ENCODE measurements at regions not wholly inside any gene's neighbourhood (a gene's known extent, or its start where the extent isn't known, plus 50 kb on each side); places are given as distances from the start of the nearest gene placed in this dataset.
"Not testable (repeated sequence)": the region's sequence is repeated elsewhere in the genome, so short reads cannot be mapped to it uniquely, and the experiment has no call there.

DNA sequence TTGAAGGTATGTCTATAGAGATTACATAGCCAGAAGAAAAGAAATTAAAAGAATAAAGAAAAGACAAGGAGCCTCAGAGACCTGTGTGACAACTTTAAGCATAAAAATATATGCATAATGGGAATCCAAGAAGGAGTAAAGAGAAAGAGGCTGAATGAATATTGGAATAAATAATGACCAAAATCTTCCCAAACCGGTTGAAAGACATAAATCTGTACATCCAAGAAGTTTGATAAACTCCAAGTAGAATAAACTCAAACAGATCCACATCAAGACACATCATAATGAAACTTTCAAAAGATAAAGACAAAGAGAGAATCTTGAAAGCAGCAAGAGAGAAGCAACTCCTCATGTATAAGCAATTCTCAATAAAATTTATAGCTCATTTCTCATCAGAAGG, 132.4 kb upstream of the ZNF516 start:
- no peak for DNase-seq

- no peak for DNase-seq
Measured at GRCh38 chr18:76626991-76627390, 131.9 kb upstream of the ZNF516 start.

GRCh38 chr18:76622651-76623050, 127.6 kb upstream of the ZNF516 start:
- DNase-seq = no peak

DNA sequence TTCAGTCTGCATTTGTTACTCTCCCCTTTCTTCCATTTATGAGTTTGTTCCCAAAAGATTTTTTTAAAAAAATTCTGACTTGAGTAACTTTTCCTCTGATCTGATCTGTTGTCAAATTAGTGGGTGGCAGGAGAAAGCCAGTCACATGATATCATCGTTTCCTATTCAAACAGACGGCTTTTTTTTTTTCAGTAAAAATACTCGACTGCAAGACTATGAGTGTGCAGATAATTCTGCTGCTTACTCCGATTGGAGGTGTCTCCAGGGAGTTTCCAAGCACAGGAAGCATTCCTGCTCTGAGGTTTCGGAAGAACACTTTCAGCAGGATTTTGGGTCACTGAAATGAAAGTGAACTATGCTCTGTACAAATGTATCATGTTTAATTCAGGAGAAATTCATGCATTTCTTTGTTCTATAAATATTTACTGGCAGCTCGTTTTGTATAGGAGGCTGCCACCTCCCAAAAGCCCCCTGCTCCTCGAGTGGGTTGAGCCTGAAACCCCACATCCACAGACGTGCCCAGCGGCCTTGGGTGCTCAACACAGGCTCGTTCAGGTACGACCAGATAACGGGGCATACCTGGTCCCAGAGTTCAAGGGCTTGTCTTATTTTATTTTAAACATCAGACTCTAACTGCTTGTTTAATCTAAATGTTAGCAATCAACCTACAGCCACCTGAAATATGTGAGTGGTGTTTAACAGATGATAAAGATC, 126.9 kb upstream of the ZNF516 start:
- DNase-seq = no peak

- DNase-seq = no peak
Measured at GRCh38 chr18:76621226-76621625, 126.2 kb upstream of the ZNF516 start.

DNA sequence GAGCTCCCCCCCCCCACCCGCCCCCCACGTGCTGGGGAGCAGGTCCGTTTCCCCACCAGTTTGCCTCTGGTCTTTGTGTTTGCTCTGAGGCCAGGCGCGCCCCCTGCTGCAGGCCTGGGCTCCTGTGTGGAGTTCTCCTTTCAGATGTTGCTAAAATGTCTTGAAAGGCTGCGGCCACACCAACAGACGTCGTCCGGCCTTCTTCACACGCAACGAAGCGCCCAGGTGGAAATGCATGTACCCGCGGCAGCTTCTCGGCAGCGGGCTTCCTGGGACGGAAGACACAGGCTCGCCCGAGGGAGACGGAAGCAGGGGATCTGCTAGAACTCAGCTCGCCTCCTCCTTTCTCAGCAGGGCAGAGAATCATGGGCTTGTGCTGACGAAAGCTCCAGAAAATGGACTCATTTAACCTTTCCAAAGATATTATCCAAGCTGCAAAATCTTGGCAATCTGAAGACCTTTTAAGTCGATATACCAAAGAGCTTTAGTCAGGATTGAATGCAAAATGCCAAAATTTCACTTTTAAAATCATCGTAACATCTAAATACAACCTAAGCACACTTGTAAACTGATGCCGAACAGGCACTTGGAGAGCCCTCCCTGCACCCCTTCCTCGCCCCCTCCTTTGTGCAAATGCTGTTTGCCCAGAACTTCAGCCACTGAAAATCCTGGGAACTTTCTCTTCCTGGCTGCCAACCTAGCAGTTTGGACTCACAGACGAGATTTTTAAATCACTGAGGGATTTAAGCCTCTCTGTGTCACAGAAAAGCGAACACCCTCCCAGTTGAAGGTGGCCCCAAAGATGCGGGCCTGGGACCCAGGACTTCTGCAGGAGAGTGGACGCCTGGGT, 125.5 kb upstream of the ZNF516 start:
- peak; percentile 42 for DNase-seq

- DNase-seq = no peak
Measured at GRCh38 chr18:76619621-76620315, 124.7 kb upstream of the ZNF516 start.

- no peak for DNase-seq
Measured at GRCh38 chr18:76619261-76619620, 124.2 kb upstream of the ZNF516 start.

- no peak for DNase-seq
Measured at GRCh38 chr18:76618721-76619120, 123.7 kb upstream of the ZNF516 start.

- DNase-seq = no peak
Measured at GRCh38 chr18:76616373-76616772, 121.3 kb upstream of the ZNF516 start.

DNA sequence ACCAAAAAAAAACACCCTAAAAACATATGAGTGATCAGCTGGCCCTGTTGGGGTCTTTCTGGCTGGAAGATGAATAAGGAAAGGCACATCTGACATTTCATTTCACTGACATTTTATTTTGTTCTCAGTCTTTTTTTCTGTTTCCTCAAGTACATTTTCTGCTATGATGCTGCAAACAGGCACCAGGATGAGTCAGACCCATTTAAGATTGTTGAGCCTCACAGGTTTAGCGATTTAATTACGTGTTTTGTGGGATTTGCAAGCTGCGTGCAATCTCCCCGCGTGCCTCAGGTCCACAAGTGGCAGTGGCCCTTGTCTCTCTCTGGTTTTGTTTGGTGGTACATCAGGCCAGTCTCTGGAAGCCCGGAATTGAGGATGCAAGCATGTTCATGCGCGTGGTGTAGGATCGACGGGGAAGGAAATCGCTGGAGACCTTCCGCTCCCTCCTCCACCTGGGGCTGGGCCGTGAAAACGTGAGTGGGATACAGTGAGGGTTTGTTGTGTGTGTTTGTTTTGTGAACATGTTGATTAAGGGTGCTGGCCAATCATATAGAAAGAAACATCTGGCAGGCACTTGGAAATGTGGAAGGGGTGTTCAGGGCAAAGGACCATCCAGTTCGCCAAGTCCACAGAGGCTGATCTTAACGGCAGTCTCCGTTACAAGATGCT, 120.2 kb upstream of the ZNF516 start:
- DNase-seq = no peak

DNA sequence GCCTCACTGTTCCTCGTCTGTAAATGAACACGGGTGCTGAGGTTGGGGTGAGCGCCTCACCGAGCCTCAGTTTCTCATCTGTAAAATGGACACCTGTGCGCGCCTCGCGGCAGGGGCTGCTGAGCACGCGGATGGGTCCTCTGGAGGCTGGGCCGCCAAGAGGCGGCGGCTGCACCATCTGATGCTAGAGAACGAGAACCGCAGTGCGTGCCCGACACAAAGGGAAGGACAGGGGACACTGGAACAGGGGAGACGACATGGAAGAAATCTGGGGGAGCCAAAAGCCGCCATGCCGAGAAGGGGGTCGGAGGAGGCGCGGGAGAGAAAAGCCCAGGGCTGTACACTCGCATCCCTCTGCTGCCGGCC, 118.7 kb upstream of the ZNF516 start:
- DNase-seq = no peak

DNA sequence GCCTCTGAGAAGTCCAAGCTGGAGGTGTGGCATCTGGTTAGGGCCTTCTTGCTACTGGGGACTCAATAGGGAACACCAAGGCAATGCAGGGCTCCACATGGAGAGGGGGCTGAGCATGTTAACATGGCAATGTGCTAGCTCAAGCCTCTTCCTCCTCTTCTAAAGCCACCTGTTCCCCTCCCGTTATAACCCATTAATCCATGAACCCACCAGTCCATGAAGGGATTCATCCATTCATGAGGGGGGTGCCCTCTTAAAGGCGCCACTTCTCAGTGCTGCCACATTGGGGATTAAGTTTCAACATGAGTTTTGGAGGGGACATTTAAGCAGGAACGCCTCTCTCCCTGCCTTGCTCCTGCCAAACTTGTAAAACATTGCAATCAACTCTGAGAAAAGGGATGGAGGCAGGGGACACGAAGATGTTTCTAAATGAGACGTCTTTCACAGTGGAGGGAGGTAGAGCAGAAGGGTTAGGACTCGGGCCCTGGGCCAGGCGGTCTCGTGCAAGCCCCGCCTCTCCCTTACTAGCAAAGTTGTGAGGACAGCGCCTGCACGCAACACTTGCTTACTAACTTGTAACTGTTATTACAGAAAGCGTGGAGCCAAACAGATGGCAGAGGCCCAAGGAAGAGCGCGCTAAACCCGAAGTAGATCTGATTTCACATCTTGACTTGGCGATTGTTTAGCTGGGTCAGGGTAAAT, 118.2 kb upstream of the ZNF516 start:
- no peak for DNase-seq

DNA sequence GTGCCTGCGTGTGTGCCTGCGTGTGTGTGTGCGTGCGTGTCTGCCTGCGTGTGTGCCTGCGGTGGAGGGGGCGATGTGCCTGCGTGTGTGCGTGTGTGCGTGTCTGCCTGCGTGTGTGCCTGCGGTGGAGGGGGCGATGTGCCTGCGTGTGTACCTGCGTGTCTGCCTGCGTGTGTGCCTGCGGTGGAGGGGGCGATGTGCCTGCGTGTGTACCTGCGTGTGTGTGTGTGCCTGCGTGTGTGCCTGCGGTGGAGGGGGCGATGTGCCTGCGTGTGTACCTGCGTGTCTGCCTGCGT, 116.7 kb upstream of the ZNF516 start:
- DNase-seq = not testable (repeated sequence)

- no peak for DNase-seq
Measured at GRCh38 chr18:76610933-76611749, 116.1 kb upstream of the ZNF516 start.

DNA sequence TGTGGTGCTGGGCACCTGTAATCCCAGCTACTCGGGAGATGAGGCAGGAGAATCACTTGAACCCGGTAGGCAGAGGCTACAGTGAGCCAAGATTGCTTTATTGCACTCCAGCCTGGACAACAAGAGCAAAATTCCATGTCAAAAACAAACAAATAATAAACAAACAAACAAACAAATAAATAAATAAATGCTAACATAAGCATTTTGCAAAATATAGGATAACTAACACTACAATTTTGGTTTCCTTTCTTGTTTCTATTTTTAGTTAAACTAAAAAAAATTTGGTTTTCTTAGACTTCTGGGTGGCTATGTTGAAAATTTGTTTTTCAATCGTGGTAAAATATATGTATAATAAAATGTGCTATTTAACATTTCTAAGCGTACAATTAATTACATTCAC, 115.0 kb upstream of the ZNF516 start:
- no peak for DNase-seq

DNA sequence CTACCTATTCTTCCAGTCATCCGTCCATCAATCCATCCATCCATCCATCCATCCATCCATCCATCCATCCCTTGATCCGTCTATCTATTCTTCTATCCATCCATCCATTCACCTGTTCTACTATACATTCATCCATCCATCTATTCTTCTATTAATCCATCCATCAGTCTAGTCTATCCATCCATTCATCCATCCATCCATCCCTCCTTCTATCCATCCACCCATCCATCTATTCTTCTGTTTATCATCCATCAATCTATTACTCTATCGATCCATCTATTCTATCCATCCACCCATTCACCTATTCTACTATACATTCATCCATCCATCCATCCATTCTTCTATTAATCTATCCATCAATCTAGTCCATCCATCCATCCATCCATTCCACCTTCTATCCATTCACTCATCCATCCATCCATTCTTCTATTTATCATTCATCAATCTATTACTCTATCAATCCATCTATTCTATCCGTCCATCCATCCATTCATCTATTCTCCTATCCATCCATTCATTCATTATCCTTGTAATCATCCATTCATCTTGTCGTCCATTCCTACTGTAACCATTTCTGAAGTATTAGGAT, 110.4 kb upstream of the ZNF516 start:
- DNase-seq = no peak

DNA sequence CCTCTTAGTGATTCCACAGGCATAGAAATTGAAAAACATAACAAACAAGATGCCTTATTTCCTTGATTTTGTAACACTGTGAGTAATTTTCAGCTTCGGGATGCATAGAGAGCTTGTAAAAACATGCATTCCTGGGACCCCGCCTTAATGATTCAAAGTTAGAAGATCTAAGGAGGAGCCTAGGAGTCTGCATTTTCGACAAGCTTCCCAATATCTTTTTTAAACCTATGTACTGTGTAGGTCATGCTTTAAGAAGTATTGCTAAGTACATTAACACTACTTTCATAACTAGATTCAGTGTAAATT, 109.8 kb upstream of the ZNF516 start:
- DNase-seq = no peak

- no peak for DNase-seq
Measured at GRCh38 chr18:76604108-76604934, 109.3 kb upstream of the ZNF516 start.

GRCh38 chr18:76602191-76602590, 107.1 kb upstream of the ZNF516 start:
- no peak for DNase-seq

GRCh38 chr18:76600076-76600475, 105.0 kb upstream of the ZNF516 start:
- DNase-seq = not testable (repeated sequence)

Data from activated CD4-positive, alpha-beta T cell treated with anti-CD3 and anti-CD28 coated beads for 48 hours (primary cell).